ENCODE measurements at regions not wholly inside any gene's neighbourhood (a gene's known extent, or its start where the extent isn't known, plus 50 kb on each side); places are given as distances from the start of the nearest gene placed in this dataset.

GRCh38 chr3:30069056-30069455 lies 537.3 kb upstream of the TGFBR2 start:
- no peak for DNase-seq (ENCODE audit: low read depth)

GRCh38 chr3:30073040-30073439 lies 533.4 kb upstream of the TGFBR2 start:
- no peak for DNase-seq (ENCODE audit: low read depth)

GRCh38 chr3:30073622-30074021 lies 532.8 kb upstream of the TGFBR2 start:
- DNase-seq (ENCODE audit: low read depth), result no peak

GRCh38 chr3:30075514-30075913 lies 530.9 kb upstream of the TGFBR2 start:
- DNase-seq (ENCODE audit: low read depth), result no peak

- DNase-seq (ENCODE audit: low read depth), result no peak
Measured at GRCh38 chr3:30076899-30077298, 529.5 kb upstream of the TGFBR2 start.

GRCh38 chr3:30077746-30078145 lies 528.7 kb upstream of the TGFBR2 start:
- DNase-seq (ENCODE audit: low read depth), result no peak

GRCh38 chr3:30078736-30079135 lies 527.7 kb upstream of the TGFBR2 start:
- DNase-seq (ENCODE audit: low read depth), result no peak

- no peak for DNase-seq (ENCODE audit: low read depth)
Measured at GRCh38 chr3:30081904-30082303, 524.5 kb upstream of the TGFBR2 start.

- DNase-seq (ENCODE audit: low read depth), result no peak
Measured at GRCh38 chr3:30082652-30083051, 523.7 kb upstream of the TGFBR2 start.

- no peak for DNase-seq (ENCODE audit: low read depth)
Measured at GRCh38 chr3:30083315-30083714, 523.1 kb upstream of the TGFBR2 start.

- DNase-seq (ENCODE audit: low read depth), result no peak
Measured at GRCh38 chr3:30084316-30084715, 522.1 kb upstream of the TGFBR2 start.

- no peak for DNase-seq (ENCODE audit: low read depth)
Measured at GRCh38 chr3:30084971-30085403, 521.4 kb upstream of the TGFBR2 start.

- DNase-seq (ENCODE audit: low read depth), result no peak
Measured at GRCh38 chr3:30085486-30085885, 520.9 kb upstream of the TGFBR2 start.

- no peak for DNase-seq (ENCODE audit: low read depth)
Measured at GRCh38 chr3:30091686-30092085, 514.7 kb upstream of the TGFBR2 start.

- no peak for DNase-seq (ENCODE audit: low read depth)
Measured at GRCh38 chr3:30097022-30097650, 509.3 kb upstream of the TGFBR2 start.

GRCh38 chr3:30098243-30098642 lies 508.2 kb upstream of the TGFBR2 start:
- no peak for DNase-seq (ENCODE audit: low read depth)

- DNase-seq (ENCODE audit: low read depth), result no peak
Measured at GRCh38 chr3:30098653-30099455, 507.5 kb upstream of the TGFBR2 start.

- no peak for DNase-seq (ENCODE audit: low read depth)
Measured at GRCh38 chr3:30102356-30102755, 504.0 kb upstream of the TGFBR2 start.

- no peak for DNase-seq (ENCODE audit: low read depth)
Measured at GRCh38 chr3:30103186-30103585, 503.2 kb upstream of the TGFBR2 start.

- DNase-seq (ENCODE audit: low read depth), result no peak
Measured at GRCh38 chr3:30107531-30107930, 498.9 kb upstream of the TGFBR2 start.

- no peak for DNase-seq (ENCODE audit: low read depth)
Measured at GRCh38 chr3:30112411-30112810, 494.0 kb upstream of the TGFBR2 start.

- DNase-seq (ENCODE audit: low read depth), result no peak
Measured at GRCh38 chr3:30112902-30113484, 493.4 kb upstream of the TGFBR2 start.

- DNase-seq (ENCODE audit: low read depth), result no peak
Measured at GRCh38 chr3:30113906-30114305, 492.5 kb upstream of the TGFBR2 start.

Data from activated T-helper 1 cell treated with Interleukin-2 at 50 U/mL for 16 hours (primary cell).